Kidney (tissue), 13 donors: ENCODE measurements at regions not wholly inside any gene's neighbourhood (a gene's known extent, or its start where the extent isn't known, plus 50 kb on each side); places are given as distances from the start of the nearest gene placed in this dataset.
"Not testable (repeated sequence)": the region's sequence is repeated elsewhere in the genome, so short reads cannot be mapped to it uniquely, and the experiment has no call there.

Experiments used
- DNase-seq, 5 donors: peaks; one replicate each; pipeline ENCODE4 v3.0.0-alpha.2; 2013 to 2020
- FAIRE-seq: peaks from 2 replicates; lab custom pipeline; 2012; peaks lifted over from hg19 to GRCh38; lab: Jason Lieb, UNC
- H3K27ac ChIP-seq, 2 donors: one replicate each; pipeline ENCODE4 v1.7.0; 2013; ENCODE audit warnings: low read depth in 2 of 2, low read length in 2 of 2, inconsistent platforms in 1 of 2
- H3K27me3 ChIP-seq: one replicate; pipeline ENCODE4 v1.7.1; 2013; ENCODE audit warnings: low read length, inconsistent platforms; ENCODE audit not compliant: control insufficient read depth, insufficient read depth
- H3K36me3 ChIP-seq, 3 donors: one replicate each; pipeline versions ENCODE4 v1.7.0 to v1.7.1; 2013; ENCODE audit warnings: low read length in 3 of 3, control low read depth in 1 of 3, inconsistent platforms in 1 of 3; ENCODE audit not compliant: insufficient read depth in 3 of 3, control insufficient read depth in 2 of 3
- H3K4me1 ChIP-seq, 3 donors: one replicate each; pipeline versions ENCODE4 v1.7.0 to v1.7.1; 2013; ENCODE audit warnings: low read length in 3 of 3, inconsistent platforms in 1 of 3, low read depth in 1 of 3; ENCODE audit not compliant: control insufficient read depth in 2 of 3, insufficient read depth in 2 of 3
- H3K4me3 ChIP-seq, 3 donors: one replicate each; pipeline versions ENCODE4 v1.7.0 to v1.8.1; 2013; ENCODE audit warnings: low read length in 3 of 3, control low read depth in 1 of 3, inconsistent platforms in 1 of 3
- H3K9ac ChIP-seq, 3 donors: one replicate each; pipeline versions ENCODE4 v1.7.0 to v1.7.1; 2013; ENCODE audit warnings: low read length in 3 of 3, control low read depth in 1 of 3, inconsistent platforms in 1 of 3
- H3K9me3 ChIP-seq, 3 donors: one replicate each; pipeline versions ENCODE4 v1.7.0 to v1.7.1; 2013; ENCODE audit warnings: low read length in 3 of 3, control low read depth in 1 of 3, inconsistent platforms in 1 of 3; ENCODE audit not compliant: control insufficient read depth in 2 of 3, insufficient read depth in 1 of 3
- intact Hi-C: fragments of 100-400 bp; cut with DNase I; formaldehyde crosslinking; loops from one replicate; pipeline ENCODE4 v1.11.1; 2022
- TF ChIP-seq, protein P1 (sequence below): IDR thresholded peaks from 3 replicates; pipeline ENCODE4 v1.5.1; 2012; ENCODE audit warnings: mild to moderate bottlenecking, moderate library complexity, borderline replicate concordance; ENCODE audit not compliant: insufficient read depth; ENCODE audit errors: extremely low read depth
- donor health status: control.
- donor health status: control.
- donor health status: control.
- donor health status: control.
- donor health status: control.
- donor health status: DM: yes; HTN: yes; CAD: no.
- donor health status: Normal renal cell carcinoma (clear cell type).

DNA sequence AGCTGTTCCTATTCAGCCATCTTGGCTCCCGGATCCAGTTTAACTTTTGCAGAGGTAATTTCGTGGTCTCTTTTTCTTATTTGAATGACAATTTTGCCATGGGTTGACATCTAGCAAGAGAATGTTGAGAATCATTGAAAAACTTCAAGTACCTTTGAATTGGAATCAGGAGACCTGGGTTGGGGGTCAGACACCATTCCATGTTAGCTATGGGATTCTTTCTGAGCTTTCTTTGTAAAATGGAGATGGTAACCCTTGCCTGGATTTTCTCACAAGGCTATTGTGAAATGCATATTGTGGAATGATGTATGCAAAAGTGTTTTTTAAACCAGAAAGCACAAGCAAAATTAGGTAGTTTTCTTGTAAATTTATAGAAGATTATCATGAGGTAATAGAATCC, 79.1 kb upstream of the HAND2 start:
- Histone ChIP-seq H3K27me3 (no peaks in the 10 kb centered on the region), H3K27ac (no peak overlapping the region), H3K9ac (no peak overlapping the region), H3K4me1 (no peaks in the 10 kb centered on the region), H3K4me3 (no peak overlapping the region), H3K9me3 (no peaks in the 10 kb centered on the region), H3K36me3 (no peaks in the 10 kb centered on the region)
- FAIRE-seq (no peak), DNase-seq (no peak)
- TF ChIP-seq, protein P1, sequence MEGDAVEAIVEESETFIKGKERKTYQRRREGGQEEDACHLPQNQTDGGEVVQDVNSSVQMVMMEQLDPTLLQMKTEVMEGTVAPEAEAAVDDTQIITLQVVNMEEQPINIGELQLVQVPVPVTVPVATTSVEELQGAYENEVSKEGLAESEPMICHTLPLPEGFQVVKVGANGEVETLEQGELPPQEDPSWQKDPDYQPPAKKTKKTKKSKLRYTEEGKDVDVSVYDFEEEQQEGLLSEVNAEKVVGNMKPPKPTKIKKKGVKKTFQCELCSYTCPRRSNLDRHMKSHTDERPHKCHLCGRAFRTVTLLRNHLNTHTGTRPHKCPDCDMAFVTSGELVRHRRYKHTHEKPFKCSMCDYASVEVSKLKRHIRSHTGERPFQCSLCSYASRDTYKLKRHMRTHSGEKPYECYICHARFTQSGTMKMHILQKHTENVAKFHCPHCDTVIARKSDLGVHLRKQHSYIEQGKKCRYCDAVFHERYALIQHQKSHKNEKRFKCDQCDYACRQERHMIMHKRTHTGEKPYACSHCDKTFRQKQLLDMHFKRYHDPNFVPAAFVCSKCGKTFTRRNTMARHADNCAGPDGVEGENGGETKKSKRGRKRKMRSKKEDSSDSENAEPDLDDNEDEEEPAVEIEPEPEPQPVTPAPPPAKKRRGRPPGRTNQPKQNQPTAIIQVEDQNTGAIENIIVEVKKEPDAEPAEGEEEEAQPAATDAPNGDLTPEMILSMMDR, result no peak
- intact Hi-C loops, result no loop called here

DNA sequence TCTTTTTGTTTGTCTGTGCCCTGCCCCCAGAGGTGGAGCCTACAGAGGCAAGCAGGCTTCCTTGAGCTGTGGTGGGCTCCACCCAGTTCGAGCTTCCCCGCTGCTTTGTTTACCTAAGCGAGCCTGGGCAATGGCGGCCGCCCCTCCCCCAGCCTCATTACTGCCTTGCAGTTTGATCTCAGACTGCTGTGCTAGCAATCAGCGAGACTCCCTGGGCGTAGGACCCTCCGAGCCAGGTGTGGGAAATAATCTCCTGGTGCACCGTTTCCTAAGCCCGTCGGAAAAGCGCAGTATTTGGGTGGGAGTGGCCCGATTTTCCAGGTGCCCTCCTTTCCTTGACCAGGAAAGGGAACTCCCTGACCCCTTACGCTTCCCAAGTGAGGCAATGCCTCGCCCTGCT, 78.6 kb upstream of the HAND2 start:
- H3K4me3 ChIP-seq, H3K27me3 ChIP-seq, H3K4me1 ChIP-seq, H3K27ac ChIP-seq, intact Hi-C loops, H3K9ac ChIP-seq, FAIRE-seq, H3K36me3 ChIP-seq, H3K9me3 ChIP-seq: not testable (repeated sequence)
- peak in 1 of 5 donors; percentile 48 for DNase-seq

DNA sequence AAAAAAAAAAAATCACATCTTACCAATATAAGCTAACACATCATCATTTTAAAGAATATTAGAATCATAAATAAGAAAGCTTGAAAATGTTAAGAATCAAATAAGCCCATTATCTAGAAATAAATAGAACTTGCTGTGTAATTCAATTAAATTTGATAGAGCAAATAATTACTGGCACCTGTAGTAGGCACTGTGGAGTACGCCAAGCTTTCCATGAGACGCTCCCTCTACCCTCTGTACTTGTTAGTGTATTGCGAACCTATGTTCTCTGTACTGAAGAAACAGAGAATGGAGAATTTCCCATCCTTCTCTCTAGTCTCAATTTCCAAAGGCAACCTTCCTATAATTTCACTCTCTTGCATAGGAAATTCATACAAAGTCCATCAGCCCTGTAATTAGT, 61.7 kb upstream of the HAND2 start:
- no peaks in the 10 kb centered on the region for H3K9me3 ChIP-seq
- H3K27me3 ChIP-seq, result no peaks in the 10 kb centered on the region
- no peak for DNase-seq
- no peak overlapping the region for H3K9ac ChIP-seq
- FAIRE-seq, result no peak
- intact Hi-C loops, result no loop called here
- no peak overlapping the region for H3K27ac ChIP-seq
- H3K4me3 ChIP-seq, result no peak overlapping the region
- H3K4me1 ChIP-seq, result no peaks in the 10 kb centered on the region
- TF ChIP-seq, protein P1, result no peak
- H3K36me3 ChIP-seq, result no peaks in the 10 kb centered on the region

DNA sequence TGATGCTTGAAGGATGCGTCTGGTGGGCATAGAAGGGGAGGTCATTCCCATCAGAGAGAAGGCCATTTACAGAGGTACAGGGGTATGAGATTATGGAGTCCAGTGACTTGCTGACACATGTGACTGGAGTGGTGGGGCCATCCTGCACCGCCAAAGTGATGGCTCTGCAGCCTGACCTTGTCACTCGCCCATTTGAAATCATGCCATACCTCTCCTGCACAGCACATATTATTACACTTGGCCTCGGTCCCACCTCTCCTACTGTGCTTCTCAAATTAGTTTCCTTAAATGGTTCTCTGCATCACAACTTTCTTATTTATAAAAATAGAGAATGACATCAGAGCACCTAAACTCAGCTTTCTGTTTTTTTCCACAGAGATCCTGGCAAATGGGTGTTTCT, 60.7 kb upstream of the HAND2 start:
- H3K27ac ChIP-seq, result no peak overlapping the region
- no peaks in the 10 kb centered on the region for H3K27me3 ChIP-seq
- no peaks in the 10 kb centered on the region for H3K36me3 ChIP-seq
- intact Hi-C loops, result no loop called here
- no peaks in the 10 kb centered on the region for H3K9me3 ChIP-seq
- no peak for FAIRE-seq
- DNase-seq, result no peak
- TF ChIP-seq, protein P1, result no peak
- no peaks in the 10 kb centered on the region for H3K4me1 ChIP-seq
- no peak overlapping the region for H3K4me3 ChIP-seq
- no peak overlapping the region for H3K9ac ChIP-seq
